ENCODE measurements at regions not wholly inside any gene's neighbourhood (a gene's known extent, or its start where the extent isn't known, plus 50 kb on each side); places are given as distances from the start of the nearest gene placed in this dataset.

DNA sequence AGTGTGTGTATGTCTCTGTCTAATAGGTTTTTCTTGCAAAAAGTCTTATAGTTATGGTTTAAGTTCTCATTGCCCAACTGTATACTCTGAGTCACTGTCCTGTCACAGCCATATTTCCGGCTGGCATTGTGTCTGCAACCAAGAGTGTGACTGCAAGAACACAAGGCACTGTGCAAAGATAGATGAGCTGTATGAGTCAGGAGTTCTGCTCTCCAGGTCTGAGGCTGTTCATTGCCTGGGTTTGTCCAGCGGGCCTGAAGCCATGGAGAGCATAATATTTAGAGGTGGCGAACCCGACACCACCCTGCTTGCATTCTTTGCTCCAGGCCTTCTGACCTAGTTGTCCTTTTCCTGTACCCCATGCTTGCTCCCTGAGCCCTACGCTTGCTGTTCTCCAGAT, 50.9 kb upstream of the CNIH3 start:
- DNase-seq (ENCODE audit: low read depth, low spot score) = no peak

DNA sequence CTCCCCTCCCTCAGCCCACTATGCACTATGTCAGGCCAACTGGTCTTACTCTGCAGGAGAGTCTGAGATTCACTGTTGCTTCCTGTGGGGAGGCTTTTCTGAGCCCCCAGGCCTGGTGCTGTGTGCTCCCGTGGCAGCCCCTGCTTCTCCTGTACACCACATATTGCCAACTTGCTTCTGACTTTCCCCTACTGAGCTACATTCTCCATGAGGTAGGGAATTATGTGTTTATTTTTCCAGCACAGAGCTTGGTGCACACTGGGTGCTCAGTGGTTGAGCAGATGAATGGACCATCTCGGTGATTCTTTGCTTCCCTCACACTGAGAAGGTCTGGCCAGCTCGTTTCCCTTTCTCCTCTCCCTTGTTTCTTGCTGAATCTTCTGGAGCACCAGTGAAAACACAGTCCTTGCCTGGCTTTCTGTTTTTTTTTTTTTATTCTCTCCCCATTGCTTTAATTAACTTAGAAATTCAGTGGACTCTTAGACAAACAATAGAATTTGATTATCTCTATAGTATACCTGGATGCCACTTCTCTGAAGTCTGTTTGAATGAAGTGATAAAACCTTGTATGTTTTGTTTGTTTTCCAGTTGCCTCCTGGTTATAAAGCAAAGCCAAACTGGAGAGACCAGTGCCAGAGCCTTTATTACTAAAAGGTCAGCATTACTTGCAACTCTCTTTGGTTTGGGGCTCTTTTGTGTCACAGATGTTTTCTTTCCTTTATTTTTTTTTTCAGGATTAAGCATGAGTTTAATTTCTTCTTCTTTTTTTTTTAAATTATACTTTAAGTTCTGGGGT, 50.3 kb upstream of the CNIH3 start:
- peak; percentile 65 for DNase-seq (ENCODE audit: low read depth, low spot score)

Data from brain pericyte (primary cell).